SK-N-SH treated with all-trans-retinoic acid at 6 μM for 48 hours (cell line): ENCODE measurements at regions not wholly inside any gene's neighbourhood (a gene's known extent, or its start where the extent isn't known, plus 50 kb on each side); places are given as distances from the start of the nearest gene placed in this dataset.

Experiments
- CREB5 ChIP-seq: fragments of 250-450 bp; sonication (Bioruptor Pico); IDR thresholded peaks from 2 replicates; pipeline ENCODE4 v1.5.1; 2020; ENCODE audit warnings: low read depth, mild to moderate bottlenecking, moderate library complexity
- ISL1 ChIP-seq: fragments of 250-450 bp; sonication (Bioruptor Pico); IDR thresholded peaks from 2 replicates; pipeline ENCODE4 v2.1.2; 2022; ENCODE audit warnings: mild to moderate bottlenecking, moderate library complexity
- PATZ1 ChIP-seq: fragments of 250-450 bp; sonication (Bioruptor Pico); IDR thresholded peaks from 2 replicates; pipeline ENCODE4 v1.8.0; 2020; ENCODE audit warnings: mild to moderate bottlenecking, moderate library complexity, borderline replicate concordance
- PPARA ChIP-seq: fragments of 250-450 bp; sonication (Bioruptor Pico); IDR thresholded peaks from 2 replicates; pipeline ENCODE4 v1.5.0; 2020; ENCODE audit warnings: mild to moderate bottlenecking, borderline replicate concordance
- RARB ChIP-seq: fragments of 250-450 bp; sonication (Bioruptor Pico); IDR thresholded peaks from 2 replicates; pipeline ENCODE4 v1.8.0; 2021; ENCODE audit warnings: mild to moderate bottlenecking, moderate library complexity
- ZC3H10 ChIP-seq: fragments of 250-450 bp; sonication (Bioruptor Pico); IDR thresholded peaks from 2 replicates; pipeline ENCODE4 v1.5.1; 2021; ENCODE audit warnings: mild to moderate bottlenecking, moderate library complexity
- ZNF70 ChIP-seq: fragments of 450-650 bp; formaldehyde crosslinking; IDR thresholded peaks from 2 replicates; pipeline ENCODE4 v1.5.0; 2020; ENCODE audit warnings: mild to moderate bottlenecking, moderate library complexity

GRCh38 chr10:83666762-83667161, 472.5 kb upstream of the GHITM start:
- TF ChIP-seq CREB5 (no peak), PATZ1 (no peak), ZNF70 (no peak), ZC3H10 (CRISPR knock-in tag) (no peak), ISL1 (CRISPR knock-in tag) (no peak), RARB (no peak), PPARA (CRISPR knock-in tag) (no peak)
